ENCODE measurements at regions not wholly inside any gene's neighbourhood (a gene's known extent, or its start where the extent isn't known, plus 50 kb on each side); places are given as distances from the start of the nearest gene placed in this dataset.

DNA sequence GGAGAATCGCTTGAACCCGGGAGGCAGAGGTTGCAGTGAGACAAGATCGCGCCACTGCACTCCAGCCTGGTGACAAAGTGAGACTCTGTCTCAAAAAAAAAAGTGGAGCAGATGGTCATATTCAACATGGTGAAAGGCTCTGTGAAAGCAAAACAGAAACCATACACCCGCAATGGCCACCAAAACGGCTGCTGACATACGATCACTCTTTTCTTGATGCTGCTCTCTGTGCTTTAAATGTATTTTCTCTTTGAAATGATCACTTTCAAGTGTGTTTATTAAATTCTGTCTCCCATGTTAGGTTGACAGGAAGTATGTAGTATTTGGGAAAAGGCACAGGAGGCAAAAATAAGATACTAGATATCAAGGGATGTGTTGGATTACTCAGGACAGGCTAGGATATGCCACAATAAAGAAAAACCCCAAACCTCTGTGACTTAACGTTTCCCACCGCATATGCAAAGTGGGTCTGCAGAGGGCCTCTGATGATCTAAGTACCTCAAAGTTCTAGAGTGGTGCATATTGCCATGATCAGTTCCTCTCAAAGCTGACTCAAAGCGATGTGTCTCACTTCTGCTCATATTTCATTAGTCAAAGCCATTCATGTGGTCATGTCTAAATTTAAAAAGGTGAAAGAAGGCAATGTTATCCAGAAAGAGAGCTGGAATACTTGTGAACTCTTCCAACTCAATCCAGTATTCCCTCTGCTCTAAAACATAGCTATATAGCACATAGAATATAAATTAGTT lies 155.1 kb upstream of the SOX4 start:
- no peak for ATAC-seq (ENCODE audit: low FRiP score in 2 of 2)
- H3K9me3 ChIP-seq = no peaks in the 10 kb centered on the region
- TF ChIP-seq EP300 (IDR thresholded peaks at IDR 0.05) = no peak
- TF ChIP-seq POLR2AphosphoS5 (IDR thresholded peaks at IDR 0.05) = no peak
- TF ChIP-seq POLR2A (IDR thresholded peaks at IDR 0.05) = no peak
- TF ChIP-seq, protein P1, sequence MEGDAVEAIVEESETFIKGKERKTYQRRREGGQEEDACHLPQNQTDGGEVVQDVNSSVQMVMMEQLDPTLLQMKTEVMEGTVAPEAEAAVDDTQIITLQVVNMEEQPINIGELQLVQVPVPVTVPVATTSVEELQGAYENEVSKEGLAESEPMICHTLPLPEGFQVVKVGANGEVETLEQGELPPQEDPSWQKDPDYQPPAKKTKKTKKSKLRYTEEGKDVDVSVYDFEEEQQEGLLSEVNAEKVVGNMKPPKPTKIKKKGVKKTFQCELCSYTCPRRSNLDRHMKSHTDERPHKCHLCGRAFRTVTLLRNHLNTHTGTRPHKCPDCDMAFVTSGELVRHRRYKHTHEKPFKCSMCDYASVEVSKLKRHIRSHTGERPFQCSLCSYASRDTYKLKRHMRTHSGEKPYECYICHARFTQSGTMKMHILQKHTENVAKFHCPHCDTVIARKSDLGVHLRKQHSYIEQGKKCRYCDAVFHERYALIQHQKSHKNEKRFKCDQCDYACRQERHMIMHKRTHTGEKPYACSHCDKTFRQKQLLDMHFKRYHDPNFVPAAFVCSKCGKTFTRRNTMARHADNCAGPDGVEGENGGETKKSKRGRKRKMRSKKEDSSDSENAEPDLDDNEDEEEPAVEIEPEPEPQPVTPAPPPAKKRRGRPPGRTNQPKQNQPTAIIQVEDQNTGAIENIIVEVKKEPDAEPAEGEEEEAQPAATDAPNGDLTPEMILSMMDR (IDR thresholded peaks at IDR 0.05) = no peak
- no peaks in the 10 kb centered on the region for H3K27me3 ChIP-seq
- peaks cover 0 to 3% (median 0%) of the 10 kb centered on the region in 4 donors for H3K4me1 ChIP-seq
- no peaks in the 10 kb centered on the region for H3K36me3 ChIP-seq
- 79 to 80% methylated on average over 10 of the region's 10 CpGs for WGBS, 2 donors
- no peak overlapping the region for H3K27ac ChIP-seq
- H3K4me3 ChIP-seq = no peak overlapping the region
- no peak for DNase-seq

DNA sequence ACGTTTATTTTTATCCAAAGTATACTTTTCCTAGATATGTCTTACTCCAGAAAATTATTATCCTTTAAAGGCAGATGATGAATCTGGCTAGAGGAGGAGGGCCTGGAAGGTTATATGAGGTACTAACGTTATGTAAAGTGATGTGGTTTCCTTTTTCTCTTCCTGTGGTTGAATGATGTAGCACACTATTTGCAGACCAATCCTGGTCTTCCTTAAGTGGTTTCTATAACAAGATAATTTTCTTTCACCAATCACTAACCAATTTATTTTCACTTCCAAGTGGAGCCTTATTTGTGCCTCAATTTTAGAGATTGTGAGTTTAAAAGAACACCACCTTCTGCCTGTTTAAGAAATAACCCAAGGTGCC lies 154.6 kb upstream of the SOX4 start:
- no peak for TF ChIP-seq EP300 (IDR thresholded peaks at IDR 0.05)
- TF ChIP-seq POLR2AphosphoS5 (IDR thresholded peaks at IDR 0.05) = no peak
- TF ChIP-seq POLR2A (IDR thresholded peaks at IDR 0.05) = no peak
- TF ChIP-seq, protein P1 (IDR thresholded peaks at IDR 0.05) = no peak
- H3K36me3 ChIP-seq = no peaks in the 10 kb centered on the region
- H3K27ac ChIP-seq = no peak overlapping the region
- DNase-seq (no peak), ATAC-seq (ENCODE audit: low FRiP score in 2 of 2) (no peak)
- WGBS, 2 donors = 19 to 34% methylated on average over 2 of the region's 2 CpGs
- H3K27me3 ChIP-seq = no peaks in the 10 kb centered on the region
- no peak overlapping the region for H3K4me3 ChIP-seq
- H3K4me1 ChIP-seq = peaks cover 0 to 3% (median 0%) of the 10 kb centered on the region in 4 donors
- H3K9me3 ChIP-seq = no peaks in the 10 kb centered on the region

DNA sequence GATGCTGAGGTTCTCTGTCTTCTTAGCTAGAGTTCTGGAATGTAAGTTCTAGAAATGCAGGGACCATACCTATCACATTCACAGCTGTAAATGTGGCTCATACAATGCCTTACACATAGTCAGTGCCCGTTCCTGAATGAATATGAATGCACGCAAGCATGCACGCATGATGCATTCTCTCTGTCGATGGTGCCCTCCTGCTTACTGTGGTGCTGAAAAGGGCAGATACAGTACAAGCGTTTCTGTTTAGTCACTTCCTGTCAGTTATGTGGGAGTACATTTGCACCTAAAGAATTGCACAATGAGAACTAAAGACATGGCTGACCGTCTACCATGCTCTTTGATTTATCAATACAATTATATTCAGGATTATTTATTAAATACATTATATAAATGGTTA lies 152.2 kb upstream of the SOX4 start:
- 72 to 81% methylated on average over 6 of the region's 6 CpGs for WGBS, 2 donors
- Histone ChIP-seq H3K36me3 (no peaks in the 10 kb centered on the region), H3K27ac (no peak overlapping the region), H3K4me3 (no peak overlapping the region), H3K9me3 (no peaks in the 10 kb centered on the region), H3K27me3 (no peaks in the 10 kb centered on the region), H3K4me1 (peaks cover 0 to 3% (median 0%) of the 10 kb centered on the region in 4 donors)
- TF ChIP-seq POLR2A (IDR thresholded peaks at IDR 0.05) (no peak), EP300 (IDR thresholded peaks at IDR 0.05) (no peak), POLR2AphosphoS5 (IDR thresholded peaks at IDR 0.05) (no peak)
- TF ChIP-seq, protein P1 (IDR thresholded peaks at IDR 0.05) = no peak
- DNase-seq (no peak), ATAC-seq (ENCODE audit: low FRiP score in 2 of 2) (no peak)

DNA sequence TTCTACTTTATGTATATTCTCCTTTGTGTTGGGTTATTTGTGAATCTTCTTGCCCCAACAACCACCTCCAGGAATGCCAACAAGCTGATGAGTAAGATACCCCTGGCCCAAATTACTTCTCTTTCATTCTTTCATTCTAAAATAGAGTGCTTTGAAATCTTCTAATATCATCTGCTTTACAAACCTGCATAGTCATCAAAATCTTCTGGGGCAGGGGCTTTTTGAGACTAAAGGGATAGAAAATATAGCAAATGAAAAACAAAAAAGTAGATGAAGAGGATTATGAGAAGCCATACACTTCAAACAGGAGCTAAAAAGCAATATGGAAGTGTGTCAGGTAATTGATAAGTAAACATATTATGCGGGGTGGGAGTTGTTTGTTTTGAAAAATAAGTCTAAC lies 150.7 kb upstream of the SOX4 start:
- TF ChIP-seq, protein P1 (IDR thresholded peaks at IDR 0.05) = no peak
- TF ChIP-seq POLR2AphosphoS5 (IDR thresholded peaks at IDR 0.05) (no peak), EP300 (IDR thresholded peaks at IDR 0.05) (no peak), POLR2A (IDR thresholded peaks at IDR 0.05) (no peak)
- Histone ChIP-seq H3K9me3 (no peaks in the 10 kb centered on the region), H3K36me3 (no peaks in the 10 kb centered on the region), H3K4me3 (no peak overlapping the region), H3K4me1 (peaks cover 0 to 3% (median 0%) of the 10 kb centered on the region in 4 donors), H3K27me3 (no peaks in the 10 kb centered on the region), H3K27ac (no peak overlapping the region)
- WGBS, 2 donors = 91 to 96% methylated on average over 1 of the region's 1 CpG
- no peak for ATAC-seq (ENCODE audit: low FRiP score in 2 of 2)
- DNase-seq = no peak

DNA sequence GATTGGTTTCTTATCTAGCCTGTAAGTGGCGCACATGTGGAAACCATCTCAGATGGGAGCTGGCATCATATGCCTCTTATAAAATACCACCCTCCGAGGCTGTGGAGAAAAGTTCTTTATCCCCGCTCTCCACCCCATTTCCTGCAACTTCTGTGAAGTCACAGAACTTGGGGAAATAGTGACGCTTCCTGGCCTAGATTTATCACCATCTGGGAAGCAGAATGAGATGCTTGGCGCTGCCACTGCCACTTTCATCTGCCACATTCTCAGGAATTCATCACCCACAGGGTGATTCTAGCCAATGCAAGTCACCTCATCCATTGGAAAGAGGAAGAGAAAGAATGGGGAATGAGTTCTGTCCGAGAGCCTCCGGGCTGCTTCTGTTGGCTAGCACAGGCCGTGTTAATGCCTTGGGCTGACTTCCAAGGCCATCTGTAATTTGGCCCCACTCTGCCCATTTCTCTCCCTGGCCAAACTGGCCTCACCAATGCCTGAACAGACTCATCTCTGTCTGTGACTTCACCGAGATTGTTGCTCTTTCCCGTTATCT lies 148.8 kb upstream of the SOX4 start:
- TF ChIP-seq POLR2A (IDR thresholded peaks at IDR 0.05) (no peak), EP300 (IDR thresholded peaks at IDR 0.05) (no peak), POLR2AphosphoS5 (IDR thresholded peaks at IDR 0.05) (no peak)
- TF ChIP-seq, protein P1 (IDR thresholded peaks at IDR 0.05) = no peak
- Histone ChIP-seq H3K27me3 (no peaks in the 10 kb centered on the region), H3K9me3 (no peaks in the 10 kb centered on the region), H3K36me3 (no peaks in the 10 kb centered on the region), H3K4me1 (no peaks in the 10 kb centered on the region), H3K4me3 (no peak overlapping the region), H3K27ac (no peak overlapping the region)
- DNase-seq (no peak), ATAC-seq (ENCODE audit: low FRiP score in 2 of 2) (no peak)
- WGBS, 2 donors = 75 to 86% methylated on average over 10 of the region's 10 CpGs
